GM12874 (cell line): ENCODE measurements at regions not wholly inside any gene's neighbourhood (a gene's known extent, or its start where the extent isn't known, plus 50 kb on each side); places are given as distances from the start of the nearest gene placed in this dataset.

Experiments used
- CTCF ChIP-seq: IDR thresholded peaks from 2 replicates; pipeline ENCODE4 v1.5.1; 2011; ENCODE audit warnings: low read depth, mild to moderate bottlenecking, control low read depth, low read length, moderate library complexity; ENCODE audit not compliant: insufficient read depth

- no peak for TF ChIP-seq CTCF
These were observed 207.0 kb upstream of the C14orf180 start for GRCh38 chr14:104372390-104373054.

GRCh38 chr14:104373055-104373854 is 206.3 kb upstream of the C14orf180 start:
- no peak for TF ChIP-seq CTCF

GRCh38 chr14:104373855-104374717 is 205.5 kb upstream of the C14orf180 start:
- TF ChIP-seq CTCF, result no peak

GRCh38 chr14:104374718-104375080 is 204.9 kb upstream of the C14orf180 start:
- TF ChIP-seq CTCF, result no peak

- TF ChIP-seq CTCF, result no peak
These were observed 203.9 kb upstream of the C14orf180 start for GRCh38 chr14:104375551-104376201.

GRCh38 chr14:104376202-104377140 is 203.1 kb upstream of the C14orf180 start:
- TF ChIP-seq CTCF, result no peak
